Lower lobe of right lung (tissue), 2 donors: ENCODE measurements at regions not wholly inside any gene's neighbourhood (a gene's known extent, or its start where the extent isn't known, plus 50 kb on each side); places are given as distances from the start of the nearest gene placed in this dataset.

Source experiments
- ATAC-seq, 2 donors: fragments of 200-7000 bp; cut with Tn5 transposase; one replicate each; pipeline ENCODE4 v1.9.1; 2020 to 2022; ENCODE audit warnings: mild to moderate bottlenecking in 2 of 2, moderate library complexity in 2 of 2
- DNase-seq: peaks from one replicate; pipeline ENCODE4 v3.0.0-alpha.2; 2020
- H3K27ac ChIP-seq: fragments of 200-600 bp; one replicate; pipeline ENCODE4 v1.8.0; 2022
- H3K27me3 ChIP-seq: fragments of 200-600 bp; one replicate; pipeline ENCODE4 v1.8.0; 2022; ENCODE audit warnings: low read depth
- H3K36me3 ChIP-seq: fragments of 200-600 bp; one replicate; pipeline ENCODE4 v1.8.0; 2022; ENCODE audit warnings: mild to moderate bottlenecking
- H3K4me1 ChIP-seq: fragments of 200-600 bp; one replicate; pipeline ENCODE4 v1.8.0; 2022
- H3K4me3 ChIP-seq: fragments of 200-600 bp; one replicate; pipeline ENCODE4 v1.8.0; 2022; ENCODE audit warnings: mild to moderate bottlenecking
- H3K9me3 ChIP-seq: fragments of 200-600 bp; one replicate; pipeline ENCODE4 v1.8.0; 2022
- CTCF ChIP-seq: fragments of 200-600 bp; IDR thresholded peaks from one replicate; pipeline ENCODE4 v1.8.0; 2022; ENCODE audit warnings: antibody characterized with exemption, mild to moderate bottlenecking
- intact Hi-C: fragments of 100-400 bp; cut with DNase I; formaldehyde crosslinking; loops from one replicate; pipeline ENCODE4 v1.11.0; 2022
- donor health status: DM: no; HTN: yes; CAD: no; lungs with severe emphysema.

- DNase-seq = no peak
- no peaks in the 10 kb centered on the region for H3K9me3 ChIP-seq
- no peak for TF ChIP-seq CTCF
- H3K36me3 ChIP-seq = no peaks in the 10 kb centered on the region
- H3K4me3 ChIP-seq = no peak overlapping the region
- H3K4me1 ChIP-seq = no peaks in the 10 kb centered on the region
- no peak overlapping the region for H3K27ac ChIP-seq
- H3K27me3 ChIP-seq = no peaks in the 10 kb centered on the region
- intact Hi-C loops = no loop called here
- peak; percentile 31 to 37 for ATAC-seq
Observed at GRCh38 chr11:70005107-70005818, 72.9 kb upstream of the ANO1 start.

GRCh38 chr11:70007796-70008195, 70.3 kb upstream of the ANO1 start:
- Histone ChIP-seq H3K27me3 (no peaks in the 10 kb centered on the region), H3K4me3 (no peak overlapping the region), H3K36me3 (no peaks in the 10 kb centered on the region), H3K4me1 (no peaks in the 10 kb centered on the region), H3K27ac (no peak overlapping the region), H3K9me3 (no peaks in the 10 kb centered on the region)
- ATAC-seq (no peak), DNase-seq (no peak)
- TF ChIP-seq CTCF = no peak
- intact Hi-C loops = no loop called here

GRCh38 chr11:70010774-70011173, 67.3 kb upstream of the ANO1 start:
- no peaks in the 10 kb centered on the region for H3K36me3 ChIP-seq
- no peak for ATAC-seq
- no peak overlapping the region for H3K4me3 ChIP-seq

GRCh38 chr11:70012134-70012733, 65.9 kb upstream of the ANO1 start:
- no peaks in the 10 kb centered on the region for H3K36me3 ChIP-seq
- no peak for DNase-seq
- no peak overlapping the region for H3K27ac ChIP-seq
- no peaks in the 10 kb centered on the region for H3K9me3 ChIP-seq
- intact Hi-C loops = no loop called here
- no peak for ATAC-seq
- TF ChIP-seq CTCF = no peak
- H3K4me1 ChIP-seq = no peaks in the 10 kb centered on the region
- no peak overlapping the region for H3K4me3 ChIP-seq
- peaks cover 4% of the 10 kb centered on the region for H3K27me3 ChIP-seq

More at GRCh38 chr11:70010774-70011173, 67.3 kb upstream of the ANO1 start:
- H3K4me1 ChIP-seq = no peaks in the 10 kb centered on the region
- no peaks in the 10 kb centered on the region for H3K9me3 ChIP-seq
- no peaks in the 10 kb centered on the region for H3K27me3 ChIP-seq
- TF ChIP-seq CTCF = no peak
- DNase-seq = no peak
- intact Hi-C loops = no loop called here
- H3K27ac ChIP-seq = no peak overlapping the region

GRCh38 chr11:70014291-70014690, 63.8 kb upstream of the ANO1 start:
- DNase-seq = no peak
- intact Hi-C loops = no loop called here
- Histone ChIP-seq H3K36me3 (no peaks in the 10 kb centered on the region), H3K4me1 (no peaks in the 10 kb centered on the region), H3K9me3 (no peaks in the 10 kb centered on the region), H3K27ac (no peak overlapping the region), H3K27me3 (peaks cover 4% of the 10 kb centered on the region), H3K4me3 (no peak overlapping the region)
- no peak for TF ChIP-seq CTCF
- ATAC-seq = no peak
